RWPE2 (cell line): ENCODE measurements at regions not wholly inside any gene's neighbourhood (a gene's known extent, or its start where the extent isn't known, plus 50 kb on each side); places are given as distances from the start of the nearest gene placed in this dataset.
A peak's percentile ranks its signal among the peaks of the same experiment; 100 is the strongest.

ENCODE experiments used
- ATAC-seq: fragments of 200-7000 bp; cut with Tn5 transposase; 3 replicates; pipeline ENCODE4 v1.9.1; 2021; ENCODE audit warnings: low read depth
- DNase-seq: peaks from one replicate; pipeline ENCODE4 v3.0.0-alpha.2; 2020; ENCODE audit warnings: low spot score
- H3K27ac ChIP-seq: fragments of 450-650 bp; 2 replicates; pipeline ENCODE4 v1.5.1; 2017; ENCODE audit warnings: mild to moderate bottlenecking; ENCODE audit not compliant: poor library complexity, severe bottlenecking
- H3K27me3 ChIP-seq: fragments of 250-450 bp; sonication (Bioruptor Pico); 2 replicates; pipeline ENCODE4 v1.5.1; 2021; ENCODE audit warnings: mild to moderate bottlenecking, moderate library complexity; ENCODE audit not compliant: insufficient read depth, poor library complexity, severe bottlenecking
- H3K36me3 ChIP-seq: fragments of 250-450 bp; sonication (Bioruptor Pico); 2 replicates; pipeline ENCODE4 v1.5.1; 2020; ENCODE audit warnings: low read depth, mild to moderate bottlenecking, moderate library complexity
- H3K4me1 ChIP-seq: fragments of 250-450 bp; sonication (Bioruptor Pico); 2 replicates; pipeline ENCODE4 v1.5.1; 2021; ENCODE audit warnings: mild to moderate bottlenecking, moderate library complexity; ENCODE audit not compliant: insufficient read depth, poor library complexity, severe bottlenecking
- H3K4me3 ChIP-seq: fragments of 250-450 bp; sonication (Bioruptor Pico); 2 replicates; pipeline ENCODE4 v1.5.1; 2021; ENCODE audit warnings: mild to moderate bottlenecking, moderate library complexity; ENCODE audit not compliant: severe bottlenecking
- H3K9me3 ChIP-seq: fragments of 250-450 bp; sonication (Bioruptor Pico); 2 replicates; pipeline ENCODE4 v1.5.1; 2021; ENCODE audit warnings: mild to moderate bottlenecking, moderate library complexity; ENCODE audit not compliant: severe bottlenecking
- TF ChIP-seq, protein P1 (sequence below): fragments of 450-650 bp; IDR thresholded peaks from one replicate; pipeline ENCODE4 v1.5.1; 2017; ENCODE audit warnings: mild to moderate bottlenecking, moderate library complexity; ENCODE audit not compliant: poor library complexity, severe bottlenecking

DNA sequence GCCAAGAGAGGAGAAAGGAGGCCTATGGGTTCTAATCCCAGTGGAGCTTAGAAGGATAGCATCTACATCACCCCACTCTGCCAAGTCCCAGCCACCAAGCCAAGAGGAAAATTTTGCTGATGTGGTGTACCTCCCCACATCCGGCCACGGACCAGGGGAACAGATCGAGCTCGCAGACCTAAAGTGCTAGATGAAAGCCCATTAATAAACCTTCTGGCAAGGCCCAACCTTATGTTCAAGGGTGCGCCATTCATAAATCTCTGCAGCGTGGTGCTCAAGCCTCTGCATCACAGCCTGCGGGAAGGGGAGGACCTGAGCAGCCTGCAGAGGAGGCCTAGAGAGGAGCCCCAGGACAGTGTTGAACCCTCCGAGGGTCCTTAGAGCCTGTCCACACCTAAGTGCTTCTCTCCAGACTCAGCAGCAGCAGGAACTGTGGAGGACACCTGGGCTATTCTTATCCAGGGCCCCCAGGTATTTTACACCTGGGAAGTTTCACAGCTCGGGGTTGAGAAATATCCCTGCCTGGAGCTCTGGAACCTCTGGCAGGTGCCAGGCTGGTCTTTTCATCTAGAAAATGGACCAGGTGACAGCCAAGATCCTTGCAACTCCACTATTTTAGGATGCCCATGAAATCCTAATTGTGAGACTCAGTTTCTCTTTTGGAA is 68.0 kb downstream of the MRPL46 start:
- Histone ChIP-seq H3K27me3 (peaks cover 20% of the 10 kb centered on the region), H3K27ac (no peak overlapping the region), H3K36me3 (no peaks in the 10 kb centered on the region), H3K9me3 (no peaks in the 10 kb centered on the region), H3K4me3 (no peak overlapping the region), H3K4me1 (no peaks in the 10 kb centered on the region)
- TF ChIP-seq, protein P1, sequence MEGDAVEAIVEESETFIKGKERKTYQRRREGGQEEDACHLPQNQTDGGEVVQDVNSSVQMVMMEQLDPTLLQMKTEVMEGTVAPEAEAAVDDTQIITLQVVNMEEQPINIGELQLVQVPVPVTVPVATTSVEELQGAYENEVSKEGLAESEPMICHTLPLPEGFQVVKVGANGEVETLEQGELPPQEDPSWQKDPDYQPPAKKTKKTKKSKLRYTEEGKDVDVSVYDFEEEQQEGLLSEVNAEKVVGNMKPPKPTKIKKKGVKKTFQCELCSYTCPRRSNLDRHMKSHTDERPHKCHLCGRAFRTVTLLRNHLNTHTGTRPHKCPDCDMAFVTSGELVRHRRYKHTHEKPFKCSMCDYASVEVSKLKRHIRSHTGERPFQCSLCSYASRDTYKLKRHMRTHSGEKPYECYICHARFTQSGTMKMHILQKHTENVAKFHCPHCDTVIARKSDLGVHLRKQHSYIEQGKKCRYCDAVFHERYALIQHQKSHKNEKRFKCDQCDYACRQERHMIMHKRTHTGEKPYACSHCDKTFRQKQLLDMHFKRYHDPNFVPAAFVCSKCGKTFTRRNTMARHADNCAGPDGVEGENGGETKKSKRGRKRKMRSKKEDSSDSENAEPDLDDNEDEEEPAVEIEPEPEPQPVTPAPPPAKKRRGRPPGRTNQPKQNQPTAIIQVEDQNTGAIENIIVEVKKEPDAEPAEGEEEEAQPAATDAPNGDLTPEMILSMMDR, result no peak
- DNase-seq (no peak), ATAC-seq (no peak)

DNA sequence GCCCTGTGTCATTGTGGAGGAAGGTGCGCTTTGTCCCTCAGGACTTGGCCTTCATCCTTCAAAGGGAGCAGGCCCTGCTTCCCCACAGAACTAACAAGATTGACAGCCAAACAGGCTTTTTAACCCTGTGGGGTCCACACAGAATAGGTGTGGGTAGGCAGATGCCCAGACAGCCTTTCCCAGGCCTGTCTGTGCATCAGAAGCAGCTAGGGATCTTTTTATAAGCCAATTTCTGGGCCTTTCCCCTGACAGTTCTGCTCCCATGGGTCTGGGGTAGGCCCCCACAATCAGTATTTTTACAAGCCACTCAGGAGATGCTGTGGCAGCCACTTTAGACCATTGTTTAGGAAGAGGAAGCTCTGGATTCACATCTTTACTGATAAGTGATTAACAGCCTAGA is 69.2 kb downstream of the MRPL46 start:
- Histone ChIP-seq H3K36me3 (no peaks in the 10 kb centered on the region), H3K4me1 (no peaks in the 10 kb centered on the region), H3K9me3 (no peaks in the 10 kb centered on the region), H3K27ac (no peak overlapping the region), H3K27me3 (peaks cover 12% of the 10 kb centered on the region), H3K4me3 (no peak overlapping the region)
- ATAC-seq, result no peak
- no peak for DNase-seq
- TF ChIP-seq, protein P1, result no peak

DNA sequence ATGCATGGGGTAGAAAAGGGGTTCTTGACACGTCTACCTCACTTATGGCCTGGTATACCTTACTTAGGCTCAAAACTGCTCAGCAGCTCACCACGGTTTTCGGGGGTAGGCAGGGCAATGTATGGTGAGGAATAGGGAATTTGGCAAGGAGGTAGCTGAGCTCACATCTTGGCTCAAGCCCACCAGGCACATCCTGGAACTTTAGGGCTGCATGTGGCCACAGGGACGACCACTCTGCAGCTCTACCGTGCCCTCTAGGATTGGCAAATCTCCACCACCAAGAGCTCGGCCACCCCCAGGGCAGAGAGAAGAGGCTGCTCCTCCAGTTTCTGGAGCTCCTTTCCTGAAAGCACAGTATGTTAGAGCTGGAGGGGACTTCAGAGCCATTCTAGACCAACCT is 69.7 kb downstream of the MRPL46 start:
- no peaks in the 10 kb centered on the region for H3K9me3 ChIP-seq
- no peak overlapping the region for H3K27ac ChIP-seq
- no peaks in the 10 kb centered on the region for H3K4me1 ChIP-seq

DNA sequence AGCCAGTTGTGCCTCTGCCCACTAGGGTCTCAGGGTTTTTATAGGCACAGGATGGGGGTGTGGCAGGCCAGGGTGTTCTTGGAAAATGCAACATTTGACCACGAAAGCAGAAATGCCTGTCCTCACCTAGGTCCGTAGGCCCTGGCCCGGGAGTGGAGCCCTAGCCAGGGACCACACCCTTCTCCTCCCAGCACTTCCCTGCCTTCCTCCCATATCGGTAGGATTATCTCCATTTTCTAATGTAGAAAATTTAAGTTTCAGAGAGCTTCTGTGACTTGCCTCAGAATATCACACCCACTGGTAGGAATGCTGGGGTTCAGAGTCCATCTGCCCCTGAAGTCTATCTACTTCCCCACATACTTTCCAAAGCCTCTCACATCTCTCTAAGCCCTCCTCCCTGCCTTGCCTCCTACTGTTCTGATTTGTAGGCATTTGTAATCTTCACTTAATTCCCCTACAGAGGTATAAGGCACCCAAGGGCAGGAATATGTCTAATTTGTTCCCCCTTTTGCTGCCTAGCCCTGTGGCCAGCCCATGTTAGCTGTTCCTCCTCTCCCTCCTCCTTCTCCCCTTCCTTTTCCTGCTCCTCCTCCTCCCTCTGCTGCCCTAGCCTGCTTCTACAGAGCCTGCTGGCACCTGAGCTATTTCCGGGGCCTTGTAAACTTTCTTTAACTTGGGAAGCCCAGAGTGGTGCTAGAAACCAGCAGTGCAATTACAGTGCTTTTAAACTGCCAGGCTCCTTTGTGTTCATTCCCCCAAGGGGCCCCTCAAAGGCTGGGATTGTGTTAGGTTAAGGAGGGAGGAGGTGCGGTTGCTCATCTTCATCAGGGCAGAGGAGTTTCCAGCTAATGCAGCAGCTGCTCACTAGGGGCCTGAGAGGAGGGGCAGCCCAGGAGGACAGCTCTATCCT is 71.1 kb downstream of the MRPL46 start:
- TF ChIP-seq, protein P1, result no peak
- Histone ChIP-seq H3K9me3 (no peaks in the 10 kb centered on the region), H3K27me3 (peaks cover 6% of the 10 kb centered on the region), H3K27ac (no peak overlapping the region), H3K4me3 (no peak overlapping the region), H3K4me1 (no peaks in the 10 kb centered on the region), H3K36me3 (no peaks in the 10 kb centered on the region)
- DNase-seq (peak; percentile 27), ATAC-seq (no peak)

More for the DNA sequence above, 69.7 kb downstream of the MRPL46 start:
- H3K36me3 ChIP-seq, result no peaks in the 10 kb centered on the region
- TF ChIP-seq, protein P1, result no peak
- DNase-seq, result no peak
- no peak overlapping the region for H3K4me3 ChIP-seq
- H3K27me3 ChIP-seq, result peaks cover 12% of the 10 kb centered on the region
- ATAC-seq, result no peak
